ENCODE measurements at regions not wholly inside any gene's neighbourhood (a gene's known extent, or its start where the extent isn't known, plus 50 kb on each side); places are given as distances from the start of the nearest gene placed in this dataset.

- no peak for DNase-seq (ENCODE audit: low spot score)
Observed at GRCh38 chr4:180500154-180500553, 1743.0 kb upstream of the TENM3 start.

DNA sequence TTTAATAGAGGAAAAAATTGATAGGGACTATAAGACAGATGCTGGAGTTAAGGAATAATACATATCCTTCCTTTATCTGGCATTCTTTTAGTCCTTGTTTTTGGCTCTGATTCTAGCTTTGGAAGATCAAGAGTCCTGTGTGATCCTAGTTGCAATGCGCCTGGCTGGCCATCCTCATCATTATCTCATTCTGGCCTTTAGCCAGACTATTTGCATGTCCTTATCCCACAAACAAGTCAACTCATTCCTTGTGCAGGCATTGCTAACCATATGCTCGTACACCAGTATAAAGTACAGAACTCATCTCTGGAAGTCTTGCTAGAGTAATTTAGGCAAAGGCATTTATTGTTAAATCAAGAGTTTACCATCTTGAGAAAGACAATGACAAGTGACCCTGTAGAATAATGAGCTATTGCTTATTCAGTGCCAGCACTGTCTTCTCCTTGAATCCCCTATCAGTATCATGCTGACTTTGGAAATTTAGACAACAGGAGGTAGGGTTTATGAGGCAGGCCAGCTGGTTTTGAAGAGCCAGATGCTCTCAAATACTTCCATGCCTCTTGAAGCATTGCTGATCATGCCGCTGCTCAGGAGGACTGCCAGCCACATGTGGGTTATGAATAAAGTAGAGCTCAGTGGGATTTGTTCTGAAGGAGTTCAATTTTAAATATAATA is 1730.3 kb upstream of the TENM3 start:
- peak; percentile 3 for DNase-seq (ENCODE audit: low spot score)

- no peak for DNase-seq (ENCODE audit: low spot score)
Observed at GRCh38 chr4:180518906-180519305, 1724.3 kb upstream of the TENM3 start.

GRCh38 chr4:180521181-180521580 is 1722.0 kb upstream of the TENM3 start:
- no peak for DNase-seq (ENCODE audit: low spot score)

- no peak for DNase-seq (ENCODE audit: low spot score)
Observed at GRCh38 chr4:180525523-180526077, 1717.6 kb upstream of the TENM3 start.

GRCh38 chr4:180528003-180528402 is 1715.2 kb upstream of the TENM3 start:
- DNase-seq (ENCODE audit: low spot score): no peak

DNA sequence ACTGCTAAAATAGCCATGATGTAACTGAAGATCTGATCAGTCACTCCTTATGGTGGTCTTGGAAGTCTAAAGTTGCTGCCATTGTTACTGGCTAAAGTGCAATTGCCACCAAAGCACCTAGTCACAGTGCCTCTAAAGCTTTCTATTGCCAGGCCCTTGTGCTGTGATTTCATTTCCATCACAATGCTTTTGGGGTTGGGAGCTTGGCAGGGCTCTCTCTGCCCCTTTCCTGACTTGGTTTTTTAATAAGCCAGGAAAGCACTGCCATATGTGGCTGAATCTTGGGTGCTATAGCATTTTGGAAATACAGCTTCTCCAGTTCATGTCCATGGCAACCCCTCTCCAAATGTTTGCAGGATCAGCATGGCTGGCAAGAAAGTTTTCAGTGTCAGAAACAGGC is 1712.4 kb upstream of the TENM3 start:
- DNase-seq (ENCODE audit: low spot score): no peak

DNA sequence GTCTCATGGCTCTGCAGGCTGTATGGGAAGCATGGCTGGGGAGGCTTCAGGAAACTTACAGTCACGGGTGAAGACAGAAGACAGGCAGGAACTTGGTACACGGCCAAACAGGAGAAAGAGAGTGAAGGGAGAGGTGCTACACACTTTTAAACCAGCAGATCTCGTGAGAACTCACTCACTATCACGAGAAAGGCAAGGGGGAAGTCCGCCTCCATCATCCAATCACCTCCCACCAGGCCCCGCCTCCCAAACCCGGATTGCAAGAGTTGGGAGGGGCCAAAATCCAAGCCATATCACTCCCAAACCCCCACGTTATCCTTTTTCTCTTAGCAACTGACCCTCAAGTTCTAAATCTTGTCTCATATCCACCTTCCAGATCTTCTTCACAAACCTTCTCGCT is 1710.5 kb upstream of the TENM3 start:
- DNase-seq (ENCODE audit: low spot score): no peak

DNA sequence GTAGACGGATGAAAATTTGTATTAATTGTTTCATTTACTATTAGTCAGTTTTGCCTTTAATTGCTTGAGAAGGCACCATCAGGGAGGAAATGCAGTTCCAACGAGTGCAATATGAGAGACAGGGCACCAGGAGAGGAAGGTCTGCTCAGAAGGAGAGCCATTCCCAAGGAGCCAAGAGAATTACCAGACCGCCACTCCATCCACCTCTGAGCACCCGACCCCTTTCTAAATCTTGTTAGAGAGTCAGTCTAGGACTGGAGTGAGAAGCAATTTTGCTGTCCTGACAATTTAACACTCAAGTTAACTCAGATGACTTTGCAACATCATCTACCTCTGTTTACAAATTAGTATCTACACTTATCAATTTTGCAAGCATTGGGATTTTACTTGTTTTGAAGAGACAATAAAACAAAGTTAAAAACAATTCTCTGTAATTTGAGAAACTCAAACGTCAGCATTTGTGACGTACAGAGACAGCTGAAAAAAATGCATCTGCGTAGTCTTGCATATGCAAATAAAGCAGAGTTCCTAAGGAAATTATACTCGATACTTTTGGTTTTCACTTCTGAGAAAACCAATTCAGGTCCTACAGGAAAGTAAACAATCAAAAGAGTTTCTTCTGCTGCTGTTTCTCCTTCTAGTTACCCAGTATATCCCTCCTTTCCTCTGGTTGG is 1704.7 kb upstream of the TENM3 start:
- no peak for DNase-seq (ENCODE audit: low spot score)

DNA sequence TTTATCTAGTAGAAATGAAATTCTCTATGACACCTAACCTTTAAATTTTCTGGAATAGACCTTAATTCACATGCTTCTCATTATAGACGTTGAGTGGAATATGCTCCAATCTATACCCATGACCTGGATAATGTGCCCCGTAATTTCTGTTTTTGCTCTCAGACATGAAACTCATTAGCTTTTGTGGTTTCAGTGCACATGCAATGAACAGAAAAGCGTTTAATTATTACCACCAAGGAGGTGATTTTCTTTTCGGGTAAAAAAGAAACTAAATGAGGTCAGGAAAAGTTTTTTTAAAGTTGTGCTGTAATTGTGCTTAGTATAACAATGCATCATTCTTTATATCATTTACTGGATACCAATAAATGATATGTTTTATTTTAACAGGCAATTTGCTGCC is 1703.9 kb upstream of the TENM3 start:
- no peak for DNase-seq (ENCODE audit: low spot score)

DNA sequence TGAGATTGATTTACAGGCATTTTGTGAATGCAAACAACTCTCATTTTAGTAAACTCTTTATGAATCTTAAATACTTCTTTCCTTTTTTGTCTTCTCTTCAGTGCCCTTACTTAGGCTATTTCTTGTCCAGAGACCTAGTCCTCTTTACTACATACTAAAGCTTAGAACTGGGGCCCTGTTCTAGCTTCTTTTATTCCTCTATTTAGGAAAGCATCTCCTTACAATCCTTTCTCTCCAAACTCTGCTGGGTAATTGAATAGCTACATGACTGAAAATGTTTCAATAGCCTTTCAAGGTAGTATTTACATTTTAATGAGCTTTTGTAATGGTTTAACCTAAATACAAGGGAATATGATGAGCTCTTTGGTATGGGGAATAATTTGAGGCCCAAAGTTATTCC is 1701.5 kb upstream of the TENM3 start:
- DNase-seq (ENCODE audit: low spot score): no peak

DNA sequence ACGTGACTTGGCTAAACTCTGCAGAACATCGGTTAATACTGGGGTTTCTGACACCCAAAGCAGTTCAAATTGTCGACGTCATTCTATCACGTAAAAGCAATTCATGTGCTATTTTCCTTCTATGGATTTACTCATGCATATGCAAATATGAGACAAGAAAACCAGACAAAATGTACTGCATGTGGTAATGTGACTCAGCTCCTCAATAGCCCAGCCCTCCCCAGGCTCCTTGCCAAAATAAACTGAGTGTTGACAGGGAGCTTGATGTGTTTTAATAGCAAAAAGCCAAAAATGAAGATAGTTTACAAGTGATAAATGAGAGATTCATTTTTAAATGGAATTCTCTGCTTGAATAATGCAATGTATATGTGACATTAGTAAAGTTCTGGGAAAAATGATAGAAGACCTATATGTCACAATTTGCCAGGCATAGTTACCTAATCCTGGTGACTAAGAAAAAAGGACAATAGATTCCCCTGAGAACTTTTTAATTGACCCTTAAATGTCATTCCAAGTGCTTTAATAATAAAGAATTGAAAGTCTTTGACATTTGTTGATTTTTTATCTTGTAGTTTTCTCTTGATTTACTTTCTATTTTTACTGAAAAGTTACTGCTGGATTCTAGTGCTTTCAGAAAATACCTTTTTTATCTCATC is 1700.6 kb upstream of the TENM3 start:
- DNase-seq (ENCODE audit: low spot score): no peak

DNA sequence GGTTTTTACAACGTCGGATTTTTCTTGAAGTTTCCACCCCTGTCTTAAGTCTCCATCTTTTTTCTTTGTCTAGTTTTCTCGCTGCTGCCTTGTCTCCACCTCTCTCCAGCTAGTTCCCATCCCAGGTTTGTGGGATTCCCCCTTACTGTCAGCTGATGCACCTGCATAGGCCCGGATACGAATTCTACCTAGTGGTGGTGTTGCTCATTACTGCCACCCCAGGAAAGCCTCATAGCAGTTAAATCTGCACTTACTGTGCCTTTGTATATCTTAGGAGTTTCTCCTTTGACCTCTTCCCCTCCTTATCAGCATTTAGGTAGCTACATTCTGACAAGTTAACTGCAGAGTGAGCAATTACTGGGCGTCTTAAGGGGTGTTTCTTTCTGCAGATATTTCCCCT is 1693.1 kb upstream of the TENM3 start:
- DNase-seq (ENCODE audit: low spot score): no peak

- no peak for DNase-seq (ENCODE audit: low spot score)
Observed at GRCh38 chr4:180557348-180557747, 1685.9 kb upstream of the TENM3 start.

- DNase-seq (ENCODE audit: low spot score): no peak
Observed at GRCh38 chr4:180557950-180558349, 1685.3 kb upstream of the TENM3 start.

GRCh38 chr4:180558427-180558826 is 1684.8 kb upstream of the TENM3 start:
- DNase-seq (ENCODE audit: low spot score): no peak

DNA sequence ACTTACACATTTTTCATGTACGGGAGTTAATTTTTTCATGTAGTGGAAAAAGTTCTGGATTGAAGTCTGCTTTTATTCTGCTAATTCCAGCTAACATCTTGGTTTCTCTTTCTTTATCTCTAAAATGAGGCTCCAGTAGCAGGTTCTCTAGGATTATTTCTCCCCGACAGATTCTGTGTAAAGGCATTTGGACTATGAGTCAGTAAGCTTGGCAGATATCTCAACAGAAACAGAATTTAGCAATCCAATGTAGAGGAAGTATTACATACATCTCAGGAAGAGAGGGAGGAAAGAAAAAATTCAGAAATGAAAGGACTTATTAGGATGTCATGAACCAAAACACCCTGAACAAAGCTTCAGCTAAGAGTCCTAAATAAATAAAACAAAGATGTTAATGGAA is 1682.3 kb upstream of the TENM3 start:
- no peak for DNase-seq (ENCODE audit: low spot score)

GRCh38 chr4:180564026-180564425 is 1679.2 kb upstream of the TENM3 start:
- DNase-seq (ENCODE audit: low spot score): no peak

DNA sequence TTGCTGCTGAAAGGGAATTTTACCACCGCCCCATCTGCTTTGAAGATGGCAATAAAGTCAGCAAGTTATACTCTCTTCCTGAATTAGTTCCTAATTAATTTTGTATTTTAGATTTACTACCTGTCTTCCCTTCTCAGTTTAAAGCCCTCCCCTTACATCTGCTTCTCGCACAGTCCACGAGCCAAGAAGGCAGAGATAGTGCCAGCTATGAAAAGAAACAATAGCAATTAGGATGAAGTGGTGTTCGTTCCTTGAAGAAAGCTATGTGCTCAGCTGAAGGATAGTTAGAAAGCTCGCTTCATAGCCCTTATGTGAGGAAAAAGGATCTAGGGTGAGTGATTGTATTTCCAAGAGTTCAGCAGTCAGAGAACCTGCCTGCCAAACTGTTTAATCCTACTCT is 1678.8 kb upstream of the TENM3 start:
- no peak for DNase-seq (ENCODE audit: low spot score)

DNA sequence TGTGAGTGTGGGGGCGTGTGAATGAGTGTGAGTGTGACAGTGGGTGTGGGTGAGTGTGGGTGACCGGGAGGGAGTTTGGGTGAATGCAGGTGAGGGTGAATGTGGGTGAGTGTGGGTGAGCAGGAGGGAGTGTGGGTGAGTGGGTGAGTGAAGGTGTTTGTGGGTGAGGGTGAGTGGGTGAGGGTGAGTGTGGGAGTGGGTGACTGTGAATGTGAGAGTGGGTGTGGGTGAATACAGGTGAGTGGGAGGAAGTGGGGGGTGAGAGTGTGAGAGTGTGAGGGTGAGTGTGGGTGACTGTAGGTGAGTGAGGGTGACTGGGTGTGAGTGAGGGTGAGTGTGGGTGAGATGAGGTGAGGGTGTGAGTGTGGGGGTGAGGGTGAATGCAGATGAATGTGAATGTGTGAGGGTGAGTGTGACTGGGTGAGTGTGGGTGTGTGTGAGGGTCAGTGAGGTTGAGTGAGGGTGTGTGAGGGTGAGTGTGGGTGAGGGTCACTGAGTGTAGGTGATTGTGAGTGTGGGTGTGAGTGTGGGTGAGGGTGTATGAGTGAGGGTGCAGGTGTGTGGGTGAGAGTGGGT is 1677.3 kb upstream of the TENM3 start:
- no peak for DNase-seq (ENCODE audit: low spot score)

- no peak for DNase-seq (ENCODE audit: low spot score)
Observed at GRCh38 chr4:180566492-180566891, 1676.7 kb upstream of the TENM3 start.

DNA sequence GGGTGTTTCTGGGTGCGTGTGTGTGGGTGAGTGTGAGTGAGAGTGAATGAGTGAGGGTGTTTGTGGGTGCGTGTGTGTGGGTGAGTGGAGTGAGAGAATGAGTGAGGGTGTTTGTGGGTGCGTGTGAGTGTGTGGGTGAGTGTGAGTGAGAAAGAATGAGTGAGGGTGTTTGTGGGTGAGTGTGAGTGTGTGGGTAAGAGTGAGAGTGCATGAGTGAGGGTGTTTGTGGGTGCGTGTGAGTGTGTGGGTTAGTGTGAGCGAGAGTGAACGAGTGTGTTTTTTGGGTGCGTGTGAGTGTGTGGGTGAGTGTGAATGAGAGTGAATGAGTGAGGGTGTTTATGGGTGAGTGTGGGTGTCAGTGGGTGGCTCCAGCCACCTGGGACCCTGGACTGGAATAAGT is 1676.1 kb upstream of the TENM3 start:
- DNase-seq (ENCODE audit: low spot score): no peak

DNA sequence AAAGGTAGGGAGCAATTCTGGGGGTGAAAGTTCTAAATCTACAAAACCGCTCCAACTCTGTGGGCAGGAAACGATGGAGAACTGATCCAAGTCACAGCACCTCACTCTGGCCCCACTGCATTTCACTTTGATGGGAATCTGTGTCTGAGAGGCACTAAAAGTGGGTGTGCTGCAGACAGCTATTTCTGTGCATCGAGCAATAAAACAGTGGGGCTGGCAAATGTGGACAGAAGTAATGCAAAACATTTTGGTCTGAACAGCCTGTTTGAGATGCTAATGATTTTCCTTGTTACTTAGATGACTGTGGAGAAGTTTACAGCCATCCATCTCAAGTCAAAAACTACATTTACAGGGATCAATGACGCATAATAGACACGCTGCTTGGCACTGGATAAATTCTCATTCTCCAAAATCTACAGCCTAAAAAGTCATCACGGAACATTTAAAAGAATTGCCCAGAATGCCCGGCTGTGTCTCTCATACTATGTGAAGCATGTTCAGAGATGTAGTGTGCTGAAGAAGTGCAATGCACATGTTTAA is 1671.6 kb upstream of the TENM3 start:
- no peak for DNase-seq (ENCODE audit: low spot score)
